Sigmoid colon (tissue), 6 donors: ENCODE measurements at regions not wholly inside any gene's neighbourhood (a gene's known extent, or its start where the extent isn't known, plus 50 kb on each side); places are given as distances from the start of the nearest gene placed in this dataset.

Experiments
- DNase-seq: peaks from one replicate; pipeline ENCODE4 v3.0.0-alpha.2; 2019
- H3K27ac ChIP-seq, 4 donors: fragments of 200-600 bp; sonication (generic); one replicate each; pipeline ENCODE4 v1.5.1; 2016 to 2019; ENCODE audit warnings: mild to moderate bottlenecking in 1 of 4
- H3K27me3 ChIP-seq, 3 donors: fragments of 200-600 bp; sonication (generic); one replicate each; pipeline ENCODE4 v1.5.1; 2019; ENCODE audit warnings: mild to moderate bottlenecking in 1 of 3
- H3K36me3 ChIP-seq, 4 donors: fragments of 200-600 bp; sonication (generic); one replicate each; pipeline ENCODE4 v1.5.1; 2016 to 2019
- H3K4me1 ChIP-seq, 4 donors: fragments of 200-600 bp; sonication (generic); one replicate each; pipeline ENCODE4 v1.5.1; 2017 to 2019
- H3K4me3 ChIP-seq, 4 donors: fragments of 200-600 bp; sonication (generic); one replicate each; pipeline ENCODE4 v1.5.1; 2017 to 2019; ENCODE audit warnings: mild to moderate bottlenecking in 2 of 4, moderate library complexity in 1 of 4
- H3K9me3 ChIP-seq, 4 donors: fragments of 200-600 bp in 3 of 4; sonication (generic) in 3 of 4; one replicate each; pipeline versions ENCODE4 v1.5.1 to v1.6.1; 2013 to 2019
- EP300 ChIP-seq, 4 donors: sonication (generic); formaldehyde crosslinking; IDR thresholded peaks; one replicate each; pipeline ENCODE4 v1.6.1; 2017; ENCODE audit warnings: antibody characterized with exemption in 4 of 4
- POLR2A ChIP-seq, 2 donors: fragments of 450-650 bp; IDR thresholded peaks; one replicate each; pipeline ENCODE4 v1.6.1; 2016; ENCODE audit warnings: antibody characterized with exemption in 2 of 2, mild to moderate bottlenecking in 2 of 2, moderate library complexity in 2 of 2
- POLR2AphosphoS5 ChIP-seq, 4 donors: sonication (generic); formaldehyde crosslinking; IDR thresholded peaks; one replicate each; pipeline ENCODE4 v1.6.1; 2017; ENCODE audit warnings: antibody characterized with exemption in 4 of 4
- WGBS, 2 donors: extraction: QIAGEN DNeasy Blood & Tissue Kit; methylation state at CpG; one replicate each; pipeline ENCODE4 v1.1.7; 2013; 5-methylcytosine and 5-hydroxymethylcytosine counted together
- intact Hi-C: fragments of 100-400 bp; cut with DNase I; formaldehyde crosslinking; loops from one replicate; pipeline ENCODE4 v1.15.1; 2023
- TF ChIP-seq, protein P1 (sequence below), 4 experiments: fragments of 450-650 bp in 3 of 4; fragments of 200-600 bp in 1 of 4; IDR thresholded peaks; one replicate each; pipeline ENCODE4 v1.5.1; 2016 to 2019; ENCODE audit warnings: antibody characterized with exemption in 4 of 4, mild to moderate bottlenecking in 3 of 4, moderate library complexity in 2 of 4
- donor health status: healthy with polysubstance abuse.
- donor health status: healthy.

DNA sequence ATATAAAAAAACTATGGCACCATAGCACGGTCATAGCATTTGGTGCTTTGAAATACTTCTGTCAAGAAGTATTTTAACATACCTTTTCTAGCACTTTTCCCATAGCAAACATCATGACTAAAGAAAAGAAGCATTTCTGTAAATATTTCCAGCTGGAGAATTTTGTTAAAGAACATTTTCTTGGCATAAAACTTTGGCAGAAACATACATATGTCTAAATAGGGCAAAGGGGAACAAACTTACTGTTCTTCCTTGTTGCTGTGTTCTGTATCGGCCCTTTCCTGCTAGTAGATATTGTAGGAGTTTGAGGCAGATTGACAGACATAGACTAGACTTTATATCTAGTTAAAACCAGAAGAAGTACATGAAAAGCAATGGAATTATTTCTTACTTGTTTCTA, 2368.5 kb downstream of the PCDH7 start:
- peaks cover 0 to 16% (median 10%) of the 10 kb centered on the region in 4 donors for H3K4me1 ChIP-seq
- H3K36me3 ChIP-seq = no peaks in the 10 kb centered on the region
- WGBS, 2 donors = 74% methylated on average over 2 of the region's 2 CpGs
- DNase-seq = no peak
- intact Hi-C loops = no loop called here
- H3K4me3 ChIP-seq = no peak overlapping the region
- no peaks in the 10 kb centered on the region for H3K27me3 ChIP-seq
- H3K9me3 ChIP-seq = no peaks in the 10 kb centered on the region
- no peak overlapping the region for H3K27ac ChIP-seq
- no peak for TF ChIP-seq POLR2AphosphoS5 (IDR thresholded peaks at IDR 0.05)
- TF ChIP-seq, protein P1, sequence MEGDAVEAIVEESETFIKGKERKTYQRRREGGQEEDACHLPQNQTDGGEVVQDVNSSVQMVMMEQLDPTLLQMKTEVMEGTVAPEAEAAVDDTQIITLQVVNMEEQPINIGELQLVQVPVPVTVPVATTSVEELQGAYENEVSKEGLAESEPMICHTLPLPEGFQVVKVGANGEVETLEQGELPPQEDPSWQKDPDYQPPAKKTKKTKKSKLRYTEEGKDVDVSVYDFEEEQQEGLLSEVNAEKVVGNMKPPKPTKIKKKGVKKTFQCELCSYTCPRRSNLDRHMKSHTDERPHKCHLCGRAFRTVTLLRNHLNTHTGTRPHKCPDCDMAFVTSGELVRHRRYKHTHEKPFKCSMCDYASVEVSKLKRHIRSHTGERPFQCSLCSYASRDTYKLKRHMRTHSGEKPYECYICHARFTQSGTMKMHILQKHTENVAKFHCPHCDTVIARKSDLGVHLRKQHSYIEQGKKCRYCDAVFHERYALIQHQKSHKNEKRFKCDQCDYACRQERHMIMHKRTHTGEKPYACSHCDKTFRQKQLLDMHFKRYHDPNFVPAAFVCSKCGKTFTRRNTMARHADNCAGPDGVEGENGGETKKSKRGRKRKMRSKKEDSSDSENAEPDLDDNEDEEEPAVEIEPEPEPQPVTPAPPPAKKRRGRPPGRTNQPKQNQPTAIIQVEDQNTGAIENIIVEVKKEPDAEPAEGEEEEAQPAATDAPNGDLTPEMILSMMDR (IDR thresholded peaks at IDR 0.05) = no peak
- TF ChIP-seq EP300 (IDR thresholded peaks at IDR 0.05) = no peak
- no peak for TF ChIP-seq POLR2A (IDR thresholded peaks at IDR 0.05)

DNA sequence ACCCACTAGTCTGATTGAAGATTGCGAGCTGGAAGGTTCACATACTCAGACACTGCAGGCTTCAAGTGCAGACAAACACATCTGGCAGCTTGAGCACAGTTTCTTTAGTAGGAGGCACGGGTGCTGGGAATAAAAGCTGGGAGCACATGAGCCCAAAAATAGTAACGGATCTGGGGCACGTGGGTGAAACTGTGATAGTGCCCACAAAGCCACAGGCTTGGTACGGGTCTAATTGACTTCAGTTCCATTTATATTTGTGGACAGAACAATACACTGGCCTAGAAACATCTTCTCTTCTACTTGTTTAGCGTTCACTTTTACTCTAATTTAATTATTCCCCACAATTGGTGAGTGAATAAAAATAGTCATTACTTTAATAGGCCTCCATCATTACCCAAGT, 2370.7 kb downstream of the PCDH7 start:
- Histone ChIP-seq H3K4me1 (peaks cover 0 to 12% (median 7%) of the 10 kb centered on the region in 4 donors), H3K4me3 (no peak overlapping the region), H3K27ac (no peak overlapping the region), H3K27me3 (no peaks in the 10 kb centered on the region), H3K36me3 (no peaks in the 10 kb centered on the region), H3K9me3 (no peaks in the 10 kb centered on the region)
- WGBS, 2 donors = 85 to 87% methylated on average over 6 of the region's 6 CpGs
- TF ChIP-seq EP300 (IDR thresholded peaks at IDR 0.05) (no peak), POLR2AphosphoS5 (IDR thresholded peaks at IDR 0.05) (no peak), POLR2A (IDR thresholded peaks at IDR 0.05) (no peak)
- TF ChIP-seq, protein P1 (IDR thresholded peaks at IDR 0.05) = no peak
- intact Hi-C loops = no loop called here
- DNase-seq = no peak

DNA sequence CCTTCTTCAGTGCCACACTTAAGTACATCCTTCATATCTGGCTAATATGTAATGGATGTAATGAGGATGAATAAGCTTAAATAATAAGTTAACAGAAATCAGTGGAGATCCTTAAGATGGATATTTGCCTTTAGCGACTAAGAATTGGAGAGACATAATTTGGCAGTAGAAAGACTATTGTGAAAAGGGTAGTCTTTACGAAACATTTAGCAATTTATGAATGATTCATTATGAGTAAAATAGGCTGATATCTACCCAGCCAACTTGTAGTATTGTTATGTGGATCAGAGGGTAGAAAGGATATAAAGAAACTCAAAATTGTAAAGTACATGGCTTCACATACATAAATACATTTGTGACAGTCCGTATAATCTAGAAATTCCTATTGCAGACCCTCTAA, 2371.8 kb downstream of the PCDH7 start:
- intact Hi-C loops = no loop called here
- Histone ChIP-seq H3K27me3 (no peaks in the 10 kb centered on the region), H3K4me3 (no peak overlapping the region), H3K9me3 (no peaks in the 10 kb centered on the region), H3K27ac (no peak overlapping the region), H3K36me3 (no peaks in the 10 kb centered on the region), H3K4me1 (peaks cover 0 to 2% (median under 1%) of the 10 kb centered on the region in 4 donors)
- WGBS, 2 donors = 89 to 91% methylated on average over 3 of the region's 3 CpGs
- TF ChIP-seq EP300 (IDR thresholded peaks at IDR 0.05) (no peak), POLR2AphosphoS5 (IDR thresholded peaks at IDR 0.05) (no peak), POLR2A (IDR thresholded peaks at IDR 0.05) (no peak)
- TF ChIP-seq, protein P1 (IDR thresholded peaks at IDR 0.05) = no peak
- DNase-seq = no peak

DNA sequence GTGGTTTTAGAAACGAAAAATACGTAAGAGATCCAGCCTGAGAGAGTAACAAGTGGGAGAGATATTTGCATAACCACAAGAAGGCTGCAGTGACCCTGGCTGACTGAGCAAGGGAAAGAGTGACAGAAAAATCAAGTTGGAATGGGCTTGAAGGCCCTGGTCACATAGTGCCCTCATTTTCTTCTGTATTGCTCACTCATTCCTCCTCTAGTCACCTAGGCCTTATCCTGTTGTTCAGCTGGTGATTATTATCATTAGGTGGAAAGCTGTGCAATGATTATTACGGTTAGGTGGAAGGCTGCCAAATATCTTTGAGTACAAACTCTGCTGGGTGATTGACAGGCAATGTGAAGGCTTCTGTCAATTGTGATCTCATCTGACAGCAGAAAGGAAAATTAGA, 2384.1 kb downstream of the PCDH7 start:
- no peaks in the 10 kb centered on the region for H3K4me1 ChIP-seq
- WGBS, 2 donors = 43 to 50% methylated on average over 3 of the region's 3 CpGs
- TF ChIP-seq POLR2AphosphoS5 (IDR thresholded peaks at IDR 0.05) = no peak
- TF ChIP-seq, protein P1 (IDR thresholded peaks at IDR 0.05) = no peak
- TF ChIP-seq EP300 (IDR thresholded peaks at IDR 0.05) = no peak
- TF ChIP-seq POLR2A (IDR thresholded peaks at IDR 0.05) = no peak
- intact Hi-C loops = no loop called here
- DNase-seq = no peak
- no peaks in the 10 kb centered on the region for H3K9me3 ChIP-seq
- no peaks in the 10 kb centered on the region for H3K27me3 ChIP-seq
- no peak overlapping the region for H3K27ac ChIP-seq
- no peaks in the 10 kb centered on the region for H3K36me3 ChIP-seq
- no peak overlapping the region for H3K4me3 ChIP-seq

DNA sequence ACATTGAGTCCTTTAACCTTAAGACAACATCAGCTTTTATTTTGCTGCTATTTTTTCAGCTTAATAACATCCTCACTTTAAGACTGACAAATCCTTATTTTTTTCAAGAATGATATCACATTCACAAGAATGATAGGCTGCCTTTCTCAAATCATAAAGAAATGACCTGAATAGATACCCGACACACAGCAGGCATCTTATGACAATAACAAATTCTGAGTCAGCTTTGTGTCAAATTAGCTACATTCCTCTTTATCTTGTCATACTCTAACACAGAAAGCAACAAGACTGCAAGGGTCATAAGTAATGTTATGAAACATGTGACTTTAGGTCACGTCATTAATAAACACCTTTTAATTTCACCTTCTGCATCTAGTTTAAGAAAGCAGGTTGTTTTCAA, 2387.6 kb downstream of the PCDH7 start:
- no peaks in the 10 kb centered on the region for H3K27me3 ChIP-seq
- DNase-seq = no peak
- intact Hi-C loops = no loop called here
- H3K4me3 ChIP-seq = no peak overlapping the region
- TF ChIP-seq POLR2AphosphoS5 (IDR thresholded peaks at IDR 0.05) (no peak), POLR2A (IDR thresholded peaks at IDR 0.05) (no peak), EP300 (IDR thresholded peaks at IDR 0.05) (no peak)
- TF ChIP-seq, protein P1 (IDR thresholded peaks at IDR 0.05) = no peak
- H3K27ac ChIP-seq = no peak overlapping the region
- H3K4me1 ChIP-seq = no peaks in the 10 kb centered on the region
- H3K36me3 ChIP-seq = no peaks in the 10 kb centered on the region
- no peaks in the 10 kb centered on the region for H3K9me3 ChIP-seq
- 78 to 90% methylated on average over 2 of the region's 2 CpGs for WGBS, 2 donors
